ENCODE measurements at regions not wholly inside any gene's neighbourhood (a gene's known extent, or its start where the extent isn't known, plus 50 kb on each side); places are given as distances from the start of the nearest gene placed in this dataset.

GRCh38 chr19:28882818-28883217 lies 330.1 kb downstream of the UQCRFS1 start:
- H3K27me3 ChIP-seq (ENCODE audit: insufficient read depth, low read length), result peaks cover 4% of the 10 kb centered on the region
- H3K9me3 ChIP-seq (ENCODE audit: low read length), result no peaks in the 10 kb centered on the region
- no peaks in the 10 kb centered on the region for H3K36me3 ChIP-seq (ENCODE audit: insufficient read depth, low read length)
- H3K4me3 ChIP-seq (ENCODE audit: low read length), result no peak overlapping the region
- H3K4me1 ChIP-seq (ENCODE audit: insufficient read depth, low read length), result no peaks in the 10 kb centered on the region
- H2AFZ ChIP-seq (ENCODE audit: low read depth, low read length), result no peak overlapping the region

DNA sequence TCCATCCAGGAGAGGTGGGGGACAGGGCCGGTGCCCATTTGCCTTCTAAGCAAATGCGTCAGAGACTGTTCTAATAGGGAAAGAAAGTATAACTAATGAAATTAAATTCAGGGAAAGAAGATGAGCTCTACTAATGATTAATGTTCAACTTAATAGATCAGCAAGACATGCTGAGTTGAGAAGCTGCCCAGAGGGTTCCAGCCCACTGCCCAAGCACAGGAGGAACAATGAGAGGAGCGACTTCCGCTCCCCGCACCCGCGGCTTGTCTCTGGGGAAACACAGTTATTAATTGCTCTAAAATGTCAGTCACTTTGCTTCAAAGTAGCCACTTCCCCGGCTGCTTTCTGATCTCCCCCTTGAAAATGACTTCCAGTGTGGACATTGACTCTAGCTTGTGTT lies 331.3 kb downstream of the UQCRFS1 start:
- H2AFZ ChIP-seq (ENCODE audit: low read depth, low read length), result no peak overlapping the region
- H3K9me3 ChIP-seq (ENCODE audit: low read length), result no peaks in the 10 kb centered on the region
- H3K4me3 ChIP-seq (ENCODE audit: low read length), result no peak overlapping the region
- no peaks in the 10 kb centered on the region for H3K36me3 ChIP-seq (ENCODE audit: insufficient read depth, low read length)
- peaks cover 2% of the 10 kb centered on the region for H3K27me3 ChIP-seq (ENCODE audit: insufficient read depth, low read length)
- H3K4me1 ChIP-seq (ENCODE audit: insufficient read depth, low read length), result no peaks in the 10 kb centered on the region

- H3K4me3 ChIP-seq (ENCODE audit: low read length), result no peak overlapping the region
- H3K36me3 ChIP-seq (ENCODE audit: insufficient read depth, low read length), result no peaks in the 10 kb centered on the region
- H3K9me3 ChIP-seq (ENCODE audit: low read length), result no peaks in the 10 kb centered on the region
- no peaks in the 10 kb centered on the region for H3K4me1 ChIP-seq (ENCODE audit: insufficient read depth, low read length)
- no peak overlapping the region for H2AFZ ChIP-seq (ENCODE audit: low read depth, low read length)
- H3K27me3 ChIP-seq (ENCODE audit: insufficient read depth, low read length), result peaks cover 2% of the 10 kb centered on the region
Observed at GRCh38 chr19:28880735-28881401, 332.1 kb downstream of the UQCRFS1 start.

DNA sequence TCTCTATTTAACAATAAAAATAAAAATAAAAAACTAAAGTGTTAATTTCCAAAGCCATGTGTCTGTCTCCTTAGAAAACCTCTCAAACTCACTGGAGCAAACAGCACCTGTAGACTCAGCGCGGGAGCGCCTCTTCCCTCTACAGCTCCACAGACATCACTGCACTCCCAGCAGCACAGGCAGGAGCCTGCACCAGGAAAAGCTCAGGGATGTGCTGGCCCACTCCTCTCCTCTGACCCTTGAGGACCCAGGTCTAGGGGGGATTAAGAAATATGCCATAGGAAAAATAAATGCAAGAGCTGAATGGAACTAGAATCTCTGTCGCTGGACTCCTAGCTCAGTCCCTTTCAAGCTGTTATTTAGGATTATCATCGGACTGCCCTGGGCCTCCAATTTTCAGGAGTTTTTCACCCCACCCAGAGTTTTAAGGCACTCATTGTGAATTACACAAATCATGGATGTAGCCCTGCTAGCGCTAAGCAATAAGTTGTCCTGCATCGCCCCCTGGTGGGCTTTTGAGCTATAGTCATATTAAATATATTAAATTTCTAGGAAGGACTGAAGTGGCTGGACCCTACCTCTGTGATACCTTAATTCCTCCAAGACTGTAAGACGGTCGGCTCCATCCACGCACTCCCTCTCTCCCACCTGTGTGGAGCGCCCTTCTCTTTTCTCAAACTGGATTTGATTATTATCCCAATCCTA lies 333.9 kb downstream of the UQCRFS1 start:
- Histone ChIP-seq H3K4me1 (ENCODE audit: insufficient read depth, low read length) (no peaks in the 10 kb centered on the region), H3K36me3 (ENCODE audit: insufficient read depth, low read length) (no peaks in the 10 kb centered on the region), H3K27me3 (ENCODE audit: insufficient read depth, low read length) (peaks cover 2% of the 10 kb centered on the region), H2AFZ (ENCODE audit: low read depth, low read length) (no peak overlapping the region), H3K4me3 (ENCODE audit: low read length) (no peak overlapping the region), H3K9me3 (ENCODE audit: low read length) (no peaks in the 10 kb centered on the region)

DNA sequence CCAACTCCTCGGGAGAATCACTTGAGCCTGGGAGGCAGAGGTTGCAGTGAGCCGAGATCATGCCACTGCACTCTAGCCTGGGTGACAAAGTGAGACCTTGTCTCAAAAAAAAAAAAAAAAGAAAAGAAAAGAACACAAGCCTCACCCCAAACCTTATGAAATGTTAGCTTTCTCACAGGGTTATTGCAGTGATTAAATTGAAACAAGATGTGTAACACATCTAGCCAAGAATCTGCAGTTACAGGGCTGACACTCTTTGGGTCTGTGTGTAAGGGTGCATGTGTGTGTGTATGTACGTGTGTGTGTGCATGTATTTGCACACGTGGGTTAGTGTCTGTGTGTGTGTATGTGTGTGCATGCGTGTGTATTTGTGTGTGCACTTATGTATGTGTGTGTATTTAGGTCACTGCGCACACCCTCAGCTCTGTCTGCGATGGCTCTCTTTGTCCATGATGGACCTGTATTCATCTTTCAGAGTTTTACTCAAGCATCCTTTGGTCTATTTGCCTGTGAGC lies 336.3 kb downstream of the UQCRFS1 start:
- H3K9me3 ChIP-seq (ENCODE audit: low read length), result no peaks in the 10 kb centered on the region
- no peaks in the 10 kb centered on the region for H3K36me3 ChIP-seq (ENCODE audit: insufficient read depth, low read length)
- no peak overlapping the region for H2AFZ ChIP-seq (ENCODE audit: low read depth, low read length)
- peaks cover 2% of the 10 kb centered on the region for H3K27me3 ChIP-seq (ENCODE audit: insufficient read depth, low read length)
- H3K4me1 ChIP-seq (ENCODE audit: insufficient read depth, low read length), result no peaks in the 10 kb centered on the region
- no peak overlapping the region for H3K4me3 ChIP-seq (ENCODE audit: low read length)

DNA sequence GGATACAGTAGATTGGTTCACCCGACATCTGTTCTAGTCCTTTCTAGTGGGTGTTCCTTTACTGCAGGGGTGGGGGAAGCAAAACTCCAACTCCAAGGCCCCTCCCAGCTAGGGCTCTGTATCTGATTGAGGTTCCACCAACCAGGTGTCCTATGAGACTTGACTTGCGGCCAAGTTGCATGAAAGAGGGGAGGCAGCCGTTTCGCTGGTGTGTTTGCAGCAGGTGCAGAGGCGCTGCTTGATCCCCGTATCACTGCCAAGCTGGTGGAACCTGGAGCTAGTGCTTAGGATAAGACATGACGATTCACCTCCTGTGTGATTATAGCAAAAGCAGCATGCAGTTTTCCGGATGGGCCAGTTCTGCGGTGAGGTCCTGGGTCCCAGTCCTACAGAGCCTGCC lies 338.2 kb downstream of the UQCRFS1 start:
- no peak overlapping the region for H2AFZ ChIP-seq (ENCODE audit: low read depth, low read length)
- H3K27me3 ChIP-seq (ENCODE audit: insufficient read depth, low read length), result no peaks in the 10 kb centered on the region
- no peak overlapping the region for H3K4me3 ChIP-seq (ENCODE audit: low read length)
- H3K4me1 ChIP-seq (ENCODE audit: insufficient read depth, low read length), result no peaks in the 10 kb centered on the region
- no peaks in the 10 kb centered on the region for H3K36me3 ChIP-seq (ENCODE audit: insufficient read depth, low read length)
- H3K9me3 ChIP-seq (ENCODE audit: low read length), result no peaks in the 10 kb centered on the region

DNA sequence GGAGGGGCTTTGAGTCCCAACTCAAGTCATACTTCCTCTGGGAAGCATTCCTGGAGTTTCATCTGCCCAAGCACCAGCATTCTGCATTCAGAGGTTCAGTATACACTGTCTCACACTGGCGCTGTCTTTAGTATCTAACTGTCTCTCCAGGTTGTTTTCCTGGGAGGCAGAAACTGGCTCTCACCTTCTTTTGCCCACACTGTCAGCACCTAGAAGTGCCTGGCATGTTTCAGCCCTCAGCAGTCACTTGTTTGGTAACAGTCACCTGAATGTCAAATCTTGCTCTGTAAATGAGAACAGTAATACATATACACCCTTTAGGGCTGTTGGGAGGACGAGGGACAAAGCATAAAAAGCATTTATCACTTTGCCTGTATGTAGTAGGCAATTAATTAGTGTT lies 339.6 kb downstream of the UQCRFS1 start:
- Histone ChIP-seq H3K36me3 (ENCODE audit: insufficient read depth, low read length) (no peaks in the 10 kb centered on the region), H3K4me1 (ENCODE audit: insufficient read depth, low read length) (no peaks in the 10 kb centered on the region), H3K9me3 (ENCODE audit: low read length) (no peaks in the 10 kb centered on the region), H2AFZ (ENCODE audit: low read depth, low read length) (no peak overlapping the region), H3K27me3 (ENCODE audit: insufficient read depth, low read length) (no peaks in the 10 kb centered on the region), H3K4me3 (ENCODE audit: low read length) (no peak overlapping the region)

- Histone ChIP-seq H3K4me1 (ENCODE audit: insufficient read depth, low read length) (no peaks in the 10 kb centered on the region), H3K36me3 (ENCODE audit: insufficient read depth, low read length) (no peaks in the 10 kb centered on the region), H2AFZ (ENCODE audit: low read depth, low read length) (no peak overlapping the region), H3K27me3 (ENCODE audit: insufficient read depth, low read length) (no peaks in the 10 kb centered on the region), H3K4me3 (ENCODE audit: low read length) (no peak overlapping the region), H3K9me3 (ENCODE audit: low read length) (no peaks in the 10 kb centered on the region)
Observed at GRCh38 chr19:28871099-28871725, 341.7 kb downstream of the UQCRFS1 start.

GRCh38 chr19:28869459-28869858 lies 343.5 kb downstream of the UQCRFS1 start:
- H2AFZ ChIP-seq (ENCODE audit: low read depth, low read length), result no peak overlapping the region
- H3K36me3 ChIP-seq (ENCODE audit: insufficient read depth, low read length), result no peaks in the 10 kb centered on the region
- no peak overlapping the region for H3K4me3 ChIP-seq (ENCODE audit: low read length)
- no peaks in the 10 kb centered on the region for H3K4me1 ChIP-seq (ENCODE audit: insufficient read depth, low read length)
- H3K9me3 ChIP-seq (ENCODE audit: low read length), result no peaks in the 10 kb centered on the region
- no peaks in the 10 kb centered on the region for H3K27me3 ChIP-seq (ENCODE audit: insufficient read depth, low read length)

DNA sequence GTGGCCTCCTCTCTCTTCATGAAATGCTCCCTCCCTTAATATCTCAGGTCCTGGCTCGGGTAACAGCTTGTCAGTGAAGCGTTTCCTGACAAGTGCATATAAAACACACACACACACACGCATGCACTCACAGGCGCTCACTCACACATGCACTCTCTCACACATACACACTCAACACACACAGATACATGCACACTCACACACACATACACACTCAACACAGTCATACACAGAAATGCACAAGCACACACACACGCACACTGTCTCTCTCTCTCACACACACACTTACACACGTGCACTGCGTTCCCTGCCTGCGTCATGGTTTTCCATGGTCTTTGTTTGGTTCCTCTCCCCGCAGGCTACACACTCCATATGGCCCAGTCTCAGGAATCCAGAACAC lies 344.1 kb downstream of the UQCRFS1 start:
- no peaks in the 10 kb centered on the region for H3K9me3 ChIP-seq (ENCODE audit: low read length)
- H2AFZ ChIP-seq (ENCODE audit: low read depth, low read length), result no peak overlapping the region
- no peaks in the 10 kb centered on the region for H3K27me3 ChIP-seq (ENCODE audit: insufficient read depth, low read length)
- no peak overlapping the region for H3K4me3 ChIP-seq (ENCODE audit: low read length)
- no peaks in the 10 kb centered on the region for H3K4me1 ChIP-seq (ENCODE audit: insufficient read depth, low read length)
- no peaks in the 10 kb centered on the region for H3K36me3 ChIP-seq (ENCODE audit: insufficient read depth, low read length)

GRCh38 chr19:28867978-28868377 lies 345.0 kb downstream of the UQCRFS1 start:
- H3K36me3 ChIP-seq (ENCODE audit: insufficient read depth, low read length), result no peaks in the 10 kb centered on the region
- no peak overlapping the region for H2AFZ ChIP-seq (ENCODE audit: low read depth, low read length)
- no peaks in the 10 kb centered on the region for H3K9me3 ChIP-seq (ENCODE audit: low read length)
- H3K4me3 ChIP-seq (ENCODE audit: low read length), result no peak overlapping the region
- no peaks in the 10 kb centered on the region for H3K4me1 ChIP-seq (ENCODE audit: insufficient read depth, low read length)
- H3K27me3 ChIP-seq (ENCODE audit: insufficient read depth, low read length), result no peaks in the 10 kb centered on the region

DNA sequence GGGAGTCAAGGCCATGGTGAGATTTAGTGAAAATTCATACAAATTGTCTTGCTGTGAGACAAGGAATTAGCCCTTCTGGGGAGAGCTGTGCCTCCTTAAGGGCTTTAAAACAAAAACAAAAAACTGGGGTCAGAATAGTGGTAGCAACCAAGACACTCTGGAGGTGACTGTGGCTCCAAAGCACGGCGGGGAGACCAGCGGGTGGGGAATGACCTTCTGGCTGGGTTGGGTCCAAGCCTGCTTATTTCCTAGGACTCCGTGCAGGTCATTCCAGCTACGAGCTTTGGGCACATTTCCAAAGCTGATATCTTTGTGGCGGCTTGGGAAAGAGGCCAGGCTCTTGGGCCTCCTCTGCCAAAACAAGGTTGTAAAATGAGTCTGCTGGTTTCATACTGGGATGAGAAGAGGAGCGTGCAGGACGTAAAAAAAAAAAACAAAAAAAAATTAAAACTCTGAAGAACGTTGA lies 348.3 kb downstream of the UQCRFS1 start:
- Histone ChIP-seq H3K4me3 (ENCODE audit: low read length) (no peak overlapping the region), H2AFZ (ENCODE audit: low read depth, low read length) (no peak overlapping the region), H3K36me3 (ENCODE audit: insufficient read depth, low read length) (no peaks in the 10 kb centered on the region), H3K9me3 (ENCODE audit: low read length) (no peaks in the 10 kb centered on the region), H3K27me3 (ENCODE audit: insufficient read depth, low read length) (no peaks in the 10 kb centered on the region), H3K4me1 (ENCODE audit: insufficient read depth, low read length) (no peaks in the 10 kb centered on the region)

- H3K9me3 ChIP-seq (ENCODE audit: low read length), result no peaks in the 10 kb centered on the region
- no peak overlapping the region for H2AFZ ChIP-seq (ENCODE audit: low read depth, low read length)
- H3K4me1 ChIP-seq (ENCODE audit: insufficient read depth, low read length), result no peaks in the 10 kb centered on the region
- H3K27me3 ChIP-seq (ENCODE audit: insufficient read depth, low read length), result no peaks in the 10 kb centered on the region
- H3K36me3 ChIP-seq (ENCODE audit: insufficient read depth, low read length), result no peaks in the 10 kb centered on the region
- no peak overlapping the region for H3K4me3 ChIP-seq (ENCODE audit: low read length)
Observed at GRCh38 chr19:28864024-28864503, 348.9 kb downstream of the UQCRFS1 start.

Data from neuron (in vitro differentiated cells).